IMR-90 (cell line): ENCODE measurements at regions not wholly inside any gene's neighbourhood (a gene's known extent, or its start where the extent isn't known, plus 50 kb on each side); places are given as distances from the start of the nearest gene placed in this dataset.

Experiments used
- ATAC-seq: fragments of 200-7000 bp; cut with Tn5 transposase; 2 replicates; pipeline ENCODE4 v1.9.1; 2020; ENCODE audit warnings: low read depth, mild to moderate bottlenecking, moderate library complexity
- BruUV-seq: library from RNA; stranded (reverse); fragments of 400-500 nt; replicated peaks from 2 replicates; lab custom pipeline; 2021; lab: Mats Ljungman, UMichigan
- CTCF ChIA-PET: fragments of 300-600 bp; formaldehyde crosslinking; extraction: SDS; loops from one replicate; lab custom pipeline; 2021; ENCODE audit warnings: antibody characterized with exemption; lab: Yijun Ruan, JAX
- POLR2A ChIA-PET: fragments of 300-600 bp; sonication (Branson Sonifier 250); formaldehyde crosslinking; loops from one replicate; lab custom pipeline; 2022; ENCODE audit warnings: antibody characterized with exemption; ENCODE audit not compliant: unreplicated experiment; lab: Charles Lee
- DNase-seq: peaks from one replicate; pipeline ENCODE4 v3.0.0; 2013
- H2AFZ ChIP-seq: replicated peaks from 2 replicates; pipeline ENCODE3; 2013; ENCODE audit warnings: low read length, mild to moderate bottlenecking; ENCODE audit not compliant: poor library complexity
- H2AK5ac ChIP-seq: 2 replicates; pipeline ENCODE4 v1.6.1; 2013; ENCODE audit warnings: low read depth, low read length, inconsistent platforms
- H2AK9ac ChIP-seq: replicated peaks from 2 replicates; pipeline ENCODE3; 2013; ENCODE audit warnings: mild to moderate bottlenecking, low read depth, low read length, moderate library complexity; ENCODE audit not compliant: poor library complexity
- H2BK120ac ChIP-seq: 2 replicates; pipeline ENCODE4 v1.6.1; 2013; ENCODE audit warnings: low read depth, low read length, inconsistent platforms
- H2BK15ac ChIP-seq: 3 replicates; pipeline ENCODE4 v1.6.1; 2013; ENCODE audit warnings: low read depth, low read length, inconsistent platforms
- H2BK20ac ChIP-seq: 2 replicates; pipeline ENCODE4 v1.6.1; 2013; ENCODE audit warnings: low read depth, mild to moderate bottlenecking, inconsistent platforms, low read length, moderate library complexity
- H2BK5ac ChIP-seq: 2 replicates; pipeline ENCODE4 v1.6.1; 2013; ENCODE audit warnings: mild to moderate bottlenecking, low read depth, low read length, inconsistent platforms; ENCODE audit not compliant: poor library complexity, severe bottlenecking
- H3K14ac ChIP-seq: replicated peaks from 2 replicates; pipeline ENCODE4 v1.6.1; 2013; ENCODE audit warnings: low read depth, low read length, inconsistent platforms
- H3K18ac ChIP-seq: 2 replicates; pipeline ENCODE4 v1.6.1; 2013; ENCODE audit warnings: low read depth, low read length, control low read depth
- H3K23ac ChIP-seq: 2 replicates; pipeline ENCODE4 v1.6.1; 2013; ENCODE audit warnings: low read depth, low read length, inconsistent platforms
- H3K27ac ChIP-seq: 2 replicates; pipeline ENCODE4 v1.5.1; 2013; ENCODE audit warnings: mild to moderate bottlenecking, control low read depth, low read length; ENCODE audit not compliant: insufficient read depth
- H3K27me3 ChIP-seq: 2 replicates; pipeline ENCODE4 v1.6.1; 2013; ENCODE audit warnings: low read length; ENCODE audit not compliant: control insufficient read depth, insufficient read depth
- H3K36me3 ChIP-seq: 2 replicates; pipeline ENCODE4 v1.6.1; 2013; ENCODE audit warnings: low read length, mixed read lengths; ENCODE audit not compliant: control insufficient read depth, insufficient read depth
- H3K4ac ChIP-seq: 2 replicates; pipeline ENCODE4 v1.6.1; 2013; ENCODE audit warnings: low read depth, low read length, inconsistent platforms
- H3K4me1 ChIP-seq: 2 replicates; pipeline ENCODE4 v1.6.1; 2013; ENCODE audit warnings: low read length, mixed read lengths; ENCODE audit not compliant: control insufficient read depth, insufficient read depth
- H3K4me2 ChIP-seq: 2 replicates; pipeline ENCODE4 v1.6.1; 2013; ENCODE audit warnings: low read depth, mild to moderate bottlenecking, control low read depth, low read length, moderate library complexity
- H3K4me3 ChIP-seq: 2 replicates; pipeline ENCODE4 v1.5.1; 2013; ENCODE audit warnings: low read depth, mild to moderate bottlenecking, control low read depth, low read length, moderate library complexity; ENCODE audit not compliant: insufficient read depth
- H3K56ac ChIP-seq: 2 replicates; pipeline ENCODE4 v1.6.1; 2013; ENCODE audit warnings: low read length, inconsistent platforms; ENCODE audit not compliant: insufficient read depth; ENCODE audit errors: extremely low read depth
- H3K79me1 ChIP-seq, 2 experiments: 2 replicates each; pipeline ENCODE4 v1.6.1; 2013; ENCODE audit warnings: low read length in 2 of 2, inconsistent platforms in 1 of 2, low read depth in 1 of 2
- H3K9ac ChIP-seq: 2 replicates; pipeline ENCODE4 v1.6.1; 2013; ENCODE audit warnings: low read depth, low read length, control low read depth
- H3K9me1 ChIP-seq: 2 replicates; pipeline ENCODE4 v1.6.1; 2013; ENCODE audit warnings: low read length, inconsistent platforms; ENCODE audit not compliant: insufficient read depth
- H3K9me3 ChIP-seq: 2 replicates; pipeline ENCODE4 v1.6.1; 2013; ENCODE audit warnings: low read length; ENCODE audit not compliant: control insufficient read depth, insufficient read depth
- H4K20me1 ChIP-seq: 2 replicates; pipeline ENCODE4 v1.6.1; 2013; ENCODE audit warnings: low read length, inconsistent platforms; ENCODE audit not compliant: insufficient read depth
- H4K5ac ChIP-seq: 2 replicates; pipeline ENCODE4 v1.6.1; 2013; ENCODE audit warnings: mild to moderate bottlenecking, low read depth, low read length, control low read depth
- H4K8ac ChIP-seq, 2 experiments: 2 replicates each; pipeline ENCODE4 v1.6.1; 2013; ENCODE audit warnings: low read depth in 2 of 2, low read length in 2 of 2, control low read depth in 1 of 2, inconsistent platforms in 1 of 2
- H4K91ac ChIP-seq: 2 replicates; pipeline ENCODE4 v1.6.1; 2013; ENCODE audit warnings: low read depth, low read length, inconsistent platforms; ENCODE audit not compliant: insufficient read depth
- CEBPB ChIP-seq: IDR thresholded peaks from 2 replicates; pipeline ENCODE4 v1.6.1; 2012; ENCODE audit warnings: low read depth, low read length, improper control_type of control experiment
- CHD1 ChIP-seq: IDR thresholded peaks from 2 replicates; pipeline ENCODE4 v1.6.1; 2012; ENCODE audit warnings: low read depth, low read length, improper control_type of control experiment
- CTCF ChIP-seq: conservative IDR thresholded peaks from 2 replicates; pipeline ENCODE4 v1.5.1; 2012; ENCODE audit warnings: mild to moderate bottlenecking, low read depth, low read length, improper control_type of control experiment
- FOS ChIP-seq: fragments of 150-350 bp; IDR thresholded peaks from 2 replicates; pipeline ENCODE4 v1.6.1; 2016; ENCODE audit warnings: low read depth, low read length
- MAFK ChIP-seq: IDR thresholded peaks from 2 replicates; pipeline ENCODE4 v1.6.1; 2012; ENCODE audit warnings: low read depth, low read length, improper control_type of control experiment
- MAZ ChIP-seq: IDR thresholded peaks from 2 replicates; pipeline ENCODE4 v1.6.1; 2012; ENCODE audit warnings: low read depth, mild to moderate bottlenecking, low read length, improper control_type of control experiment, moderate library complexity, borderline replicate concordance
- MXI1 ChIP-seq: IDR thresholded peaks from 2 replicates; pipeline ENCODE4 v1.6.1; 2012; ENCODE audit warnings: low read depth, mild to moderate bottlenecking, low read length, moderate library complexity, borderline replicate concordance
- NFE2L2 ChIP-seq: fragments of 150-350 bp; IDR thresholded peaks from 2 replicates; pipeline ENCODE4 v1.6.1; 2016; ENCODE audit warnings: low read depth, mild to moderate bottlenecking, low read length
- POLR2A ChIP-seq: IDR thresholded peaks from 2 replicates; pipeline ENCODE4 v1.6.1; 2012; ENCODE audit warnings: mild to moderate bottlenecking, low read depth, low read length
- RAD21 ChIP-seq: IDR thresholded peaks from 2 replicates; pipeline ENCODE4 v1.6.1; 2012; ENCODE audit warnings: low read length, improper control_type of control experiment
- RCOR1 ChIP-seq: IDR thresholded peaks from 2 replicates; pipeline ENCODE4 v1.6.1; 2012; ENCODE audit warnings: mild to moderate bottlenecking, low read length, improper control_type of control experiment; ENCODE audit not compliant: insufficient replicate concordance
- SMC3 ChIP-seq: fragments of 150-350 bp; IDR thresholded peaks from 2 replicates; pipeline ENCODE4 v1.6.1; 2016; ENCODE audit warnings: low read depth, mild to moderate bottlenecking, antibody characterized with exemption, low read length, moderate library complexity
- WGBS, 2 experiments: methylation state at CpG; one replicate each; pipeline versions ENCODE4 v1.1.5 to v1.1.7; 2013; ENCODE audit warnings: missing lambda C conversion rate in 2 of 2; ENCODE audit not compliant: insufficient read length in 1 of 2; ENCODE audit errors: extremely low coverage in 2 of 2; 5-methylcytosine and 5-hydroxymethylcytosine counted together
- dilution Hi-C: fragments of 300-500 bp; cut with HindIII; formaldehyde crosslinking; loops from one replicate; pipeline ENCODE4 v1.14.3; 2018; ENCODE audit warnings: low sequenced_read_pairs; ENCODE audit not compliant: unreplicated experiment
- in situ Hi-C: fragments of 300-500 bp; cut with MboI; formaldehyde crosslinking; loops from 3 replicates; pipeline ENCODE4 v1.14.3; 2019; ENCODE audit warnings: low sequenced_read_pairs, inconsistent platforms, mixed read lengths
- intact Hi-C: fragments of 100-400 bp; cut with micrococcal nuclease; formaldehyde crosslinking; loops from 2 replicates; pipeline ENCODE4 v1.10.0; 2022

GRCh38 chr3:177435301-177435700 lies 238.0 kb upstream of the TBL1XR1 start:
- H3K4me2 ChIP-seq, result no peak overlapping the region
- H2AK9ac ChIP-seq, result no peak overlapping the region
- intact Hi-C loops (no loop called here), in situ Hi-C loops (no loop called here), dilution Hi-C loops (no loop called here)
- no peak overlapping the region for H3K4ac ChIP-seq
- H3K9me1 ChIP-seq, result no peaks in the 10 kb centered on the region
- CTCF ChIA-PET, result no interaction called here
- H4K91ac ChIP-seq, result no peak overlapping the region
- no peak overlapping the region for H3K56ac ChIP-seq
- no peak overlapping the region for H3K18ac ChIP-seq
- POLR2A ChIA-PET, result no interaction called here
- H3K9me3 ChIP-seq, result no peaks in the 10 kb centered on the region
- no peaks in the 10 kb centered on the region for H4K20me1 ChIP-seq
- ATAC-seq (no peak), DNase-seq (no peak)
- no peaks in the 10 kb centered on the region for H3K36me3 ChIP-seq
- no peak overlapping the region for H3K4me3 ChIP-seq
- H2BK20ac ChIP-seq, result no peak overlapping the region
- H2BK120ac ChIP-seq, result no peak overlapping the region
- no peak overlapping the region for H3K9ac ChIP-seq
- no peak overlapping the region for H2AFZ ChIP-seq
- H3K79me1 ChIP-seq, result no peaks in the 10 kb centered on the region
- no TSS peak for BruUV-seq
- H2BK15ac ChIP-seq, result no peak overlapping the region
- H4K5ac ChIP-seq, result no peak overlapping the region
- no peak overlapping the region for H4K8ac ChIP-seq
- no peak overlapping the region for H3K27ac ChIP-seq
- no peaks in the 10 kb centered on the region; the same call in 1 of the 2 replicates for H3K27me3 ChIP-seq
- no CpG with 5 or more reads among the region's 3 CpGs for WGBS, 2 experiments
- TF ChIP-seq NFE2L2, result no peak
- no peak for TF ChIP-seq FOS
- TF ChIP-seq POLR2A, result no peak
- no peak for TF ChIP-seq SMC3
- TF ChIP-seq CEBPB, result no peak
- no peak for TF ChIP-seq CHD1
- no peak for TF ChIP-seq CTCF
- TF ChIP-seq MAFK, result no peak
- no peak for TF ChIP-seq RAD21
- no peak for TF ChIP-seq MXI1
- no peak for TF ChIP-seq RCOR1
- TF ChIP-seq MAZ, result no peak
- H2AK5ac ChIP-seq, result no peak overlapping the region
- peaks cover 6% of the 10 kb centered on the region; the same call in 1 of the 2 replicates for H3K4me1 ChIP-seq
- no peak overlapping the region for H2BK5ac ChIP-seq
- H3K23ac ChIP-seq, result no peak overlapping the region
- H3K14ac ChIP-seq, result no peak overlapping the region
